ENCODE measurements at regions not wholly inside any gene's neighbourhood (a gene's known extent, or its start where the extent isn't known, plus 50 kb on each side); places are given as distances from the start of the nearest gene placed in this dataset.
"Not testable (repeated sequence)": the region's sequence is repeated elsewhere in the genome, so short reads cannot be mapped to it uniquely, and the experiment has no call there.

DNA sequence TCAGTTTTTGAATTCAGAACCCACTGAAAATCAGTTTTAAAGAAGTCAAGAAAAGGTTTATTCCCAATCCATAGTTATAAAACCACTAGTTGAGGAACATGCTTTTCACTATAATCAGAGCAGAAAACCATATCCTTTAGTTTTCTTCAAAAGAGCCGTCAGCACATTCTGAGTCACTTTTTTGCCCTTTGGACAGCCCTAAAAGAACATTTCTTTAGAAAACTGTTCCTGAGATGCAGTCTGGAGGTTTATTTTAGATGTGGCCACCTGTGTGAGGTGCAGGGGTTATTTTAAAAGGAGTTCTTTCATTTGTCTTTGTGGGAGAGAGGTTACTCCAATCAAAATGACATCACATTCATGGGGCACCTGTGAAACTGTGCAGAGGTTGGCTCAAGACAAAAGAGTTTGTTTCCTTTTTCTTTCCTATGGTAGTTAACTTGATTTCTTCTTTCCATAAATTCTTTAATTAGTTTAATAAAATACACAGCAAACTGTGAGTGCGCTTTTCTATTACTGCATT, 221.6 kb upstream of the RPS23 start:
- no peak for DNase-seq (ENCODE audit: low read depth, low spot score)

- DNase-seq (ENCODE audit: low read depth, low spot score) = no peak
Observed at GRCh38 chr5:82497242-82497641, 219.1 kb upstream of the RPS23 start.

DNA sequence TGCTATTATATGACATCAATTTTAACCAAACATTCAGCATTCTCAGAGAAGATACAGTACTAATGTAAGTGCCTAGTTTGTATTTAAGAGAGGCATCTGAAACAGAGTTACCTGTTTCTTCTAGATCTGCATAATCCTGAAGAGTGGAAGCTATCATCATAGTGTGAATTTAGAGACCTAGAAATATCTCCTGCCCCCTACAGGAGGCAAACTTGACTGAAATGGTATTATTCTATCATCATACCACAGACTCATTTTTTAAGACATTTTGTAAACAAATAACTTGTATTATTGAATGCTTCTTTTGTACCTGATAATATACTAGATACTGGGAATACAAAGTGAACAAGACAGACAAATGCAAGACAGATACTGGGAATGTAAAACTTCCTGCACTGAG, 216.8 kb upstream of the RPS23 start:
- DNase-seq (ENCODE audit: low read depth, low spot score) = no peak

DNA sequence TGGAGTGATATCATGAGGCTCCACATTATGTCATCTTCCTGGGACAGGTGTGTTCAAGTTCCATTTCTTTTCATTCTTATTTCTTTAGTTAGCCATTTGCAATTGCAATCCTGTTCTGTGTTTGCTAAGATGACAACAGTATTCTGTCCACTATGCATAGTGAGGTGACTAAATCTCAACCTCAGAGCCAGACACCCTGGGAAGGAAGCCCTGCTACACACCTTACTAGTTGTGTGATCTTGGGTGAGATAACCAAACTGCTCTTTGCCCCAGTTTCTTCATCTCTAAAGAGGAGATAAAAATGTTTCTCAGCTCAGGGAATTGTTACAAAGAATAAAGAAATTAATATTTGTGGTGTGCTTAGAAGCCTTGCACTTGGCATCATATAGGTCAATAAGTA, 215.1 kb upstream of the RPS23 start:
- no peak for DNase-seq (ENCODE audit: low read depth, low spot score)

DNA sequence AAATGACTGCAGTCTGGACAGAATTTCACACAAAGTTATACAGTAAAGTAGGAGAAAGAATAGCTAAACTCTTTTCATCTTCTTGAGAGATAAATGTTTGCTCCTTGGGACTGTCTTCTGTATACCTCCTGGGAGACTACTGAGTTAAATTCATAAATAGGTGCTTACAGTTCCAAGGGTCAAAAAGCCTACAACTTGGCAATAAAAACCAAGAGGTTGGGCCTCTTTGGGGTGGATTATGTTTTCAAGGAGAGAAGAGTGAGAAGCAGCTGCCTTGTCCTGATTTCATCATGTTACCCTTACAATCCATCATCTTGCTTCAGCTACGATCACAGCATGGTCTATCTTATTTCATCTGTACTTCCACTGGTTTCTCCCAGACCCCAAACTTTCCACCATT, 213.2 kb upstream of the RPS23 start:
- DNase-seq (ENCODE audit: low read depth, low spot score) = no peak

GRCh38 chr5:82489683-82490082, 211.5 kb upstream of the RPS23 start:
- DNase-seq (ENCODE audit: low read depth, low spot score) = no peak

GRCh38 chr5:82487131-82487530, 209.0 kb upstream of the RPS23 start:
- no peak for DNase-seq (ENCODE audit: low read depth, low spot score)

DNA sequence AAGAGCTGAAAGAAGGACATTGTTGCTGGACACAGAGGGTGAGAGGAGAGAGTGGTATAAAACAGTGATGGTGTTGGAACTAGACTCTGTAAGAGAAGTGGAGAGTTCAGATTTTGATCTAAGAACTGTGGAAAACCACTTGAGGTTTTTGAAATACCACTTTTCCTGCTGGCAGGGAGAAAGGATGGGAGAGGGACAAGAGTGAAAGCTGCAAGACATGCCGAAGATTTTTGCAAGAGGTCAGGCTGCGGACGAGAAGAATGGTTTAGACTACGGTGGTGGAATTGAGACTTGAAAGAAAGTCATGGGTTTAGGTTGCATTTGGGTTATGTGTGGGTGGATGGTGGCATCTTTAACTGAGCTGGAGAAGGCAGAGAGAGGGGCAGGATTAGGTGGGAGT, 202.2 kb upstream of the RPS23 start:
- DNase-seq (ENCODE audit: low read depth, low spot score) = no peak

- no peak for DNase-seq (ENCODE audit: low read depth, low spot score)
Observed at GRCh38 chr5:82476155-82476554, 198.0 kb upstream of the RPS23 start.

- no peak for DNase-seq (ENCODE audit: low read depth, low spot score)
Observed at GRCh38 chr5:82473262-82473661, 195.1 kb upstream of the RPS23 start.

DNA sequence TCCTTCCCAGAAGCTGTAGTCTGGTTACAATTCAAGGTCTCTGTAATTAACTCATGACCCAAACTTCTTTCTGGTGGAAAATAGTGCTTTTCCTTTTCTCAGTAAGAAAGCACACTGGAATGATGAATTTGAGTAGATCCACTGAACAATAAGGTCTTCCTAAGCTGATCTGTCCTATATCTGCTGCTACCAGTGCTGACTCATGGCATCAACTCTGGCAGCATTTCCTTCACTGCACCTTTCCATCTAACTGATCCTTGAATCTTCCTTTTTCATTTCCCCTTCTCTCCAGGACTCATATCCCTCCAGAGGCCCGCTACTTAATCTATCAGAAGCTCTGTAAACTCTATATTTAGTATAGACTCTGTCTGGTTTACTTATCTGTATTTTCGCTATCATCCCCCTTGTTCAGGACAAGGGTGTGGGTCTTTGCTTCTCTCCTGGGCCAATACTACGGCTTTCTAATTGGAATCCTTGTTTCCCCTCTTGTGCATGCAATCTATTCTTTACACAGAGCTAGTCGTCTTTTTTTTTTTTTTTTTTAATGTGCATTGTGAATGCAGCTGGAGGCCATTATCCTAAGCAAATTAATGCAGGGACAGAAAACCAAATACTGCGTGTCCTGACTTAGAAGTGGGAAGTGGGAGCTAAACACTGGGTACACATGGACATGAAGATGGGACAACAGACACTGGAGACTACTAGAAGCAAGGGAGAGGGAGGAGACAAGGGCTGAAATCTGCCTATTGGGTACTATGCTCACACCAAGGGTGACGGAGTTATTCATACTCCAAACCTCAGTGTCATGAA, 192.2 kb upstream of the RPS23 start:
- no peak for DNase-seq (ENCODE audit: low read depth, low spot score)

- no peak for DNase-seq (ENCODE audit: low read depth, low spot score)
Observed at GRCh38 chr5:82466986-82467561, 188.9 kb upstream of the RPS23 start.

GRCh38 chr5:82465235-82465634, 187.1 kb upstream of the RPS23 start:
- no peak for DNase-seq (ENCODE audit: low read depth, low spot score)

GRCh38 chr5:82459626-82460025, 181.5 kb upstream of the RPS23 start:
- no peak for DNase-seq (ENCODE audit: low read depth, low spot score)

GRCh38 chr5:82455317-82455716, 177.2 kb upstream of the RPS23 start:
- not testable (repeated sequence) for DNase-seq (ENCODE audit: low read depth, low spot score)

GRCh38 chr5:82448374-82448773, 170.2 kb upstream of the RPS23 start:
- no peak for DNase-seq (ENCODE audit: low read depth, low spot score)

DNA sequence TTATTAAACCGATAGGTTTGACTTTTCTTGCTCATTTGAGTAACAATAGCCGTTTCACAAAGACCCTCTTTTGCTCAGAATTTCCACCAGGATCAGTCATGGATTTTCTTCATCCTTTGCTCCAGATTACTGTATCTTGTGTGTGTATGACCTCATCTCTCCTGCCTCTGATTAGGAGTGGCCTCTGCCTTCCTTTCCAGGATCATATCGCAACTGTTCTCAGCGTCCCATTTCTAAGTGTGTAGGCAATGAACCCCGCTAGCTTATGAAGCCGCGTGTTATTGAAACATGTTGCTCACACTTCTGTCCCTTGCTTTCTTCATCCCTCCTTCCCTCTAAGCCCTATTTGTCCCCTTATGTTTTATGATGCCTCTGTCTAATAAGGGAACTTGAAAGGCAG, 169.8 kb upstream of the RPS23 start:
- no peak for DNase-seq (ENCODE audit: low read depth, low spot score)

- DNase-seq (ENCODE audit: low read depth, low spot score) = no peak
Observed at GRCh38 chr5:82446809-82447208, 168.7 kb upstream of the RPS23 start.

DNA sequence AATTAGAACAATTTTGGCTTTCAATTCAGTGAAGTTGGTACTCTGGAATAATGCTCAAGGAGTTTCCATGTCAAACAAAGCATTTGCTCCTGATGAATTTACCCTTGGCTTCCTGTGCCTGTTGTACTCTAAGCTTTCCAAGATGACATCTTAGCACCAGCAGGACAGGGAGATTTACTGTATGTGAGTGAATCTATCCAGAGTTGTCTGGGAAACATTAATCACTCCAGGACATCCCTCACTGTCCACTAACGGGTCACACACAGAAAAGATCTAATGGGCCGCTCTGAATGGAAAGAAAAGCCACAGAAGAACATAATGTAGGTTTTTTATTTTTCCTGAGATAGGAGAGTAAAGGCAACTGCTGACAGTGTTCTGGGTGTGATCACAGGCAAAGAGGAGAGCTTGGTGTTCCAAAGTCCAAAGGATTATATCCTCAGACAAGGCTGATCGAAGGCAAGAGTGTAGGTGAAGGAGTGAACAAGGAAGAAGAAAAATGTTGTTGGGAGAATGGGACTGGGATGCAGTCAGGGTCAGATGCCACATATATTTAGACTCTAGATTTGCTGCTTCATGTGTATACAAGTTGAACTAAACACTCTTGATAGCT, 167.7 kb upstream of the RPS23 start:
- DNase-seq (ENCODE audit: low read depth, low spot score) = no peak

DNA sequence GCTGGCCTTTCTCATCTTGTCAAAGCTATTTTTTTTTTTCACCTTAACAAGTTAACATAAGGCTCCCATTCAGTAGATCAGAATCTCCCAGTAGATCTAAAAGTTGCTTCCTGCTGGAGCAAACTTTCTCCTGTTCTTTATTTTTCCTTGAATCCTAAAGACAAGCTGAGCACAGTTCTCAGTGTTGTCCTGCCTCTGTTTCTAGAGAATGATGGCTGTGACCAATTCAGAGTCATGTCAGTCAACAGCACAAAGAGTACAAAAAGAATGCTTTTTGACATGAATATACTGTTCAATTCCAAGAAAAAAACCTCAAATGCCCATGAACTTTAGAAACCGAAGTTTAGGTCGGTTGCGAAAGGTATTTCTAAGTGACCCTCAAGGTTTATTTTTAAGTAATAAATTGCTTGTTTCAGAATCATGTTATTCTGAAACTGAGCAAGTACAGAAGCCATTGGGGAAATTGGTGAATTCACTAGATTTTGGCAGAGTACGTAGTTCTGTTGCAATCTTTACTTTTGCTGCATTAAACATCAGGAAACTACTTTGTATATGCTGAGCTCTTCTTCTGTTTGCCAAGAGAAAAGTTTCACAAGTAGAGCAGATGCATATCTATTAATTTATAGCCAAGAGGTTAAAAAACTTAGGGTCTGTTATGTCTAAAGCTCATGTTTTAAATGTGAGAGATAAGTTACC, 161.7 kb upstream of the RPS23 start:
- no peak for DNase-seq (ENCODE audit: low read depth, low spot score)

DNA sequence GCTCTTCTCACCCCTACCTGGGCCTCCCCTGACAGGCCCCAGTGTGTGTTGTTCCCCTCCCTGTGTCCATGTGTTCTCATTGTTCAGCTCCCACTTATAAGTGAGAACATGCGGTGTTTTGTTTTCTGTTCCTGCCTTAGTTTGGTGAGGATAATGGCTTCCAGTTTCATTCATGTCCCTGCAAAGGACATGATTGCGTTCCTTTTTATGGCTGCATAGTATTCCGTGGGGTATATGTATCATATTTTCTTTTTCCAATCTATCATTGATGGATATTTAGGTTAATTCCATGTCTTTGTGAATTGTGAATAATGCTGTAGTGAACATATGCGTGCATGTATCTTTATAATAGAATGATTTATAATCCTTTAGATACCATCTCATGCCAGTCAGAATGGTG, 159.4 kb upstream of the RPS23 start:
- not testable (repeated sequence) for DNase-seq (ENCODE audit: low read depth, low spot score)

DNA sequence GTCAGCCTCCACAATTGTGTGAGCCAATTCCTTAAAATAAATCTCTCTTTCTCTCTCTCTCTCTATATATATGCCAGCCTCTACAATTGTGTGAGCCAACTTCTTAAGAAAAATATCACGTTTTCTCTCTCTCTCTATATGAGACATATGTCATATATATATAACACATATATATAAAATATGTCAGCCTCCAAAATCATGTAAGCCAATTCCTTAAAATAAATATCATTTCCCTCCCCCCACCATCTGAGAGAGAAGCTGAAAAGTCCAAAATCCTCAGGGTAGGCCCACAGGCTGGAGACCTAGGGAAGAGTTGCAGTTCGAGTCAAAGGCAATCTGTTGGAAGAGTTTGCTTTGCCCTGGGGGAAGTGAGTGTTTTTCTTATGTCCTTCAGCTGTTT, 158.1 kb upstream of the RPS23 start:
- DNase-seq (ENCODE audit: low read depth, low spot score) = no peak
